Ovary (tissue), 7 donors: ENCODE measurements at regions not wholly inside any gene's neighbourhood (a gene's known extent, or its start where the extent isn't known, plus 50 kb on each side); places are given as distances from the start of the nearest gene placed in this dataset.
A peak's percentile ranks its signal among the peaks of the same experiment; 100 is the strongest.

Experiments
- DNase-seq, 5 donors: peaks; one replicate each; pipeline ENCODE4 v3.0.0-alpha.2; 2019 to 2020
- H3K27ac ChIP-seq, 2 donors: fragments of 200-600 bp; one replicate each; pipeline versions ENCODE4 v1.5.1 to v1.8.0; 2019 to 2022
- H3K27me3 ChIP-seq: fragments of 200-600 bp; one replicate; pipeline ENCODE4 v1.8.0; 2022
- H3K36me3 ChIP-seq: fragments of 200-600 bp; sonication (generic); one replicate; pipeline ENCODE4 v1.5.1; 2019
- H3K4me1 ChIP-seq: one replicate; pipeline ENCODE4 v1.8.1; 2013; ENCODE audit warnings: mild to moderate bottlenecking, moderate library complexity; ENCODE audit not compliant: insufficient read depth
- H3K4me3 ChIP-seq: fragments of 200-600 bp; sonication (generic); one replicate; pipeline ENCODE4 v1.5.1; 2017
- H3K9me3 ChIP-seq, 2 donors: fragments of 200-600 bp in 1 of 2; sonication (generic) in 1 of 2; one replicate each; pipeline versions ENCODE4 v1.5.1 to v1.8.1; 2013 to 2019; ENCODE audit warnings: mild to moderate bottlenecking in 1 of 2, moderate library complexity in 1 of 2
- EP300 ChIP-seq: sonication (generic); formaldehyde crosslinking; IDR thresholded peaks from one replicate; pipeline ENCODE4 v1.6.1; 2017; ENCODE audit warnings: antibody characterized with exemption
- POLR2A ChIP-seq: fragments of 450-650 bp; IDR thresholded peaks from one replicate; pipeline ENCODE4 v1.6.1; 2017; ENCODE audit warnings: antibody characterized with exemption, mild to moderate bottlenecking, moderate library complexity
- WGBS, 3 donors: extraction: QIAGEN DNeasy Blood & Tissue Kit in 1 of 3; methylation state at CpG; one replicate each; pipeline versions ENCODE4 v1.1.5 to v1.1.7; 2013 to 2017; 5-methylcytosine and 5-hydroxymethylcytosine counted together
- intact Hi-C, 4 donors: fragments of 100-400 bp; cut with DNase I; formaldehyde crosslinking; loops; one replicate each; pipeline versions ENCODE4 v1.11.0 to v1.15.1; 2022 to 2023
- TF ChIP-seq, protein P1 (sequence below), 3 donors: fragments of 450-650 bp in 2 of 3; fragments of 200-600 bp in 1 of 3; IDR thresholded peaks; one replicate each; pipeline versions ENCODE4 v1.5.1 to v1.8.0; 2016 to 2022; ENCODE audit warnings: antibody characterized with exemption in 3 of 3, mild to moderate bottlenecking in 1 of 3
- donor health status: DM: no; HTN: no; CAD: no; lungs with moderate emphysema.
- donor health status: DM: no; HTN: no; CAD: no.
- donor health status: Bipolar disorder and iron deficiency.
- donor health status: DM: no; HTN: no; CAD: no.
- donor health status: DM: yes; HTN: yes; CAD: no.

DNA sequence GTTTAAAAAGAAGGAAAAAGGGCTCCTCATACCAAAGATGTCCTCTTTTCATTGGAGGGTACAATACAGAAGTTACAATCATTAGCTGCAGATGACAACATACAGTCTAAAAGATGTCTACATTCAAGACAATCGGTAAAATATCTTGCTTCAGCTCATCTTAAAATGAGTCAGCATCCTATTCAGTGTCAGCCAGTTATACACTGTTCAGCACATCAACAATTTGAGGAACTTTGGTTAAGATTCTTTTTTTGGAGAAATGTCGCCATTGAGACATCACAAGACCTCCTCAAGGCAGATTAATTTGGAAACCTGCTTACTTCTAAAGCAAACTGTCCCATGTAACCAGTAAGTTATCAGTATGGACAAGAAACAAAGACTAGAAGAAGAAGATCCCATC is 100.7 kb upstream of the SLC38A4 start:
- no peak for TF ChIP-seq POLR2A
- TF ChIP-seq, protein P1, sequence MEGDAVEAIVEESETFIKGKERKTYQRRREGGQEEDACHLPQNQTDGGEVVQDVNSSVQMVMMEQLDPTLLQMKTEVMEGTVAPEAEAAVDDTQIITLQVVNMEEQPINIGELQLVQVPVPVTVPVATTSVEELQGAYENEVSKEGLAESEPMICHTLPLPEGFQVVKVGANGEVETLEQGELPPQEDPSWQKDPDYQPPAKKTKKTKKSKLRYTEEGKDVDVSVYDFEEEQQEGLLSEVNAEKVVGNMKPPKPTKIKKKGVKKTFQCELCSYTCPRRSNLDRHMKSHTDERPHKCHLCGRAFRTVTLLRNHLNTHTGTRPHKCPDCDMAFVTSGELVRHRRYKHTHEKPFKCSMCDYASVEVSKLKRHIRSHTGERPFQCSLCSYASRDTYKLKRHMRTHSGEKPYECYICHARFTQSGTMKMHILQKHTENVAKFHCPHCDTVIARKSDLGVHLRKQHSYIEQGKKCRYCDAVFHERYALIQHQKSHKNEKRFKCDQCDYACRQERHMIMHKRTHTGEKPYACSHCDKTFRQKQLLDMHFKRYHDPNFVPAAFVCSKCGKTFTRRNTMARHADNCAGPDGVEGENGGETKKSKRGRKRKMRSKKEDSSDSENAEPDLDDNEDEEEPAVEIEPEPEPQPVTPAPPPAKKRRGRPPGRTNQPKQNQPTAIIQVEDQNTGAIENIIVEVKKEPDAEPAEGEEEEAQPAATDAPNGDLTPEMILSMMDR (IDR thresholded peaks at IDR 0.05) = no peak
- TF ChIP-seq EP300 = no peak
- DNase-seq = no peak
- intact Hi-C loops = loop anchor here in 1 of 4 donors (10.0 kb wide), 1 partner anchor 592 kb away; no protein-coding TSS in a partner anchor
- H3K36me3 ChIP-seq = no peaks in the 10 kb centered on the region
- no peak overlapping the region for H3K4me3 ChIP-seq
- H3K4me1 ChIP-seq = no peaks in the 10 kb centered on the region
- H3K9me3 ChIP-seq = no peaks in the 10 kb centered on the region
- no peak overlapping the region for H3K27ac ChIP-seq
- 69 to 95% (median 70%) methylated on average over 2 of the region's 2 CpGs for WGBS, 3 donors
- H3K27me3 ChIP-seq = no peaks in the 10 kb centered on the region

DNA sequence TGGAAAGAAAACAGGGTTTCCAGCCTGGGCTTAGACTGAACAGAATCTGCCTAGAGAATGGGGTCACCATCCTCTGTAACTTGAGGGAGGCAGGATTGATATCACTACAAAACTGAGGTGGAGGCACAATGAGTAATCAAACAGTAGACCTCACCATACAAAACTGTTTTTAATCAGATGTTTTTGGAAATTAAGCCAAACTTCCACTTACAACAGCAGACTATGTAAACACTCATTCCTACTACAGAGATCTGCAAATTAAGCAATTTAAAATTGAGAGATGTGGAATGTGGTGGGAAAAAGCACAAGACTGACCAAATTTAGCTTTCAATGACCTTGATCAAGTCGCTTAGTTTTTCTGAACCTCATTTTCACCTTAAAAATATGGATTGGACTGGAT is 104.3 kb upstream of the SLC38A4 start:
- intact Hi-C loops = loop anchor here in 1 of 4 donors (10.0 kb wide), 1 partner anchor 245 kb away; no protein-coding TSS in a partner anchor
- H3K9me3 ChIP-seq = no peaks in the 10 kb centered on the region
- no peaks in the 10 kb centered on the region for H3K4me1 ChIP-seq
- H3K27ac ChIP-seq = no peak overlapping the region
- H3K4me3 ChIP-seq = no peak overlapping the region
- WGBS, 3 donors = 9 to 37% (median 9%) methylated on average over 1 of the region's 1 CpG
- no peak for DNase-seq
- no peaks in the 10 kb centered on the region for H3K27me3 ChIP-seq
- H3K36me3 ChIP-seq = no peaks in the 10 kb centered on the region
- TF ChIP-seq, protein P1 (IDR thresholded peaks at IDR 0.05) = no peak
- no peak for TF ChIP-seq EP300
- TF ChIP-seq POLR2A = no peak

DNA sequence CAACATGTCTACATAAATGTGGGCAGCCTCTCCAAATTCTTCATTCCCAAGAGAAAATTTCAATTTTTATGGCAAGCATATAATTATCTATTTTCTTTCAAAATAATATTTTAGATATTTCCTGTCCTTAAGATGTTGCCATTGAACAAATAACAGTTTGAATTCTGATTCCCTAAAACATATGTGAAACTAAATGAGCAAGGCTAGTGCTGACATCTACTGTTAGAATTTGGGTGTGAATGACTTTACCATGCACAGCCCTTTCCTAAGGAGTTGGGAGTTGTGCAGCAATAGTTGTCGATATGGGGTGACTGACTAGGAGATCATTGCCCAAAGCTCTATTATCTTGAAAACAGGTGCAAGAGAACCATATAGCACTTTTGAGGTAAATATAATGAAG is 108.2 kb upstream of the SLC38A4 start:
- Histone ChIP-seq H3K27me3 (no peaks in the 10 kb centered on the region), H3K4me3 (no peak overlapping the region), H3K9me3 (no peaks in the 10 kb centered on the region), H3K4me1 (no peaks in the 10 kb centered on the region), H3K36me3 (no peaks in the 10 kb centered on the region), H3K27ac (no peak overlapping the region)
- DNase-seq = no peak
- 13 to 25% (median 19%) methylated on average over 1 of the region's 1 CpG for WGBS, 3 donors
- intact Hi-C loops = loop anchor here in 1 of 4 donors (10.0 kb wide), 1 partner anchor 249 kb away; no protein-coding TSS in a partner anchor
- TF ChIP-seq EP300 = no peak
- TF ChIP-seq, protein P1 (IDR thresholded peaks at IDR 0.05) = peak in 1 of 3 donors; percentile 21

DNA sequence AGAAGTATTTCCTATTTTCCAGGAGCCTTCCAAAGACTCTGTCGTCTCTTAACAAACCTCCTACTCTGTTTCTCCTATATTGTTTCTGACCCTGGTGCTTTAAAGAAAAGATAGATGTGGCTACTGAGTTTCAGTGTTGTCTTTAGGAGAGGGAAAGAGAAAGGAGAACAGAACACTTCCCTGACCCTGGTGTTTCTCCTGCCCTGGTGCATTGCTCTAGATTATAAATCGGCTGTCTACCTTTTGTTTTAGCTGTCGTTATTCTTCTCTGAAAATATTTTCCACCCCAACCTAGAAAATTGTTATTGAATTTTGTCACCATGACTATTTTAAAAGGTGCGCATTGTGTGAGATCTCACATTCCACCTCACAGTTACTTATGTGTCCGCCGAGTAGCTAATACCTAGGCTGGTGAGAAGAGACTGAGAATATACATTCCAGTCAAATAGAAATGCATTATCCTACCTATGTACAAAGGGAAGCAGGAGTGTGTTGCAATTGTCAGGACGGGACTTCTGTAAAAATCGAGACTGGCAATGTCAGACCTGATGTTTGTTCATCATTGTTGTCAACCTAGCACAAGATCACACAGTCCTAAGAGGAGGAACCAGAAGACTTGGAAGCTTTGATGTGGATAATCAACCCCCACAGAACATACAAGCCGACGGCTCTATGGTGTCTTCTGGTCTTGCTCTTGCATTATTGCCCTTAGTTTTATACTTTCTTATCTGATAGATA is 108.7 kb upstream of the SLC38A4 start:
- WGBS, 3 donors = 72 to 77% (median 77%) methylated on average over 10 of the region's 10 CpGs
- TF ChIP-seq, protein P1 (IDR thresholded peaks at IDR 0.05) = no peak
- no peak for TF ChIP-seq POLR2A
- TF ChIP-seq EP300 = no peak
- Histone ChIP-seq H3K4me1 (no peaks in the 10 kb centered on the region), H3K36me3 (no peaks in the 10 kb centered on the region), H3K27ac (no peak overlapping the region), H3K9me3 (no peaks in the 10 kb centered on the region), H3K27me3 (no peaks in the 10 kb centered on the region), H3K4me3 (no peak overlapping the region)
- no peak for DNase-seq
- intact Hi-C loops = loop anchor here in 1 of 4 donors (10.0 kb wide), 1 partner anchor 250 kb away; no protein-coding TSS in a partner anchor
